Duodenal mucosa (tissue), 2 donors: ENCODE measurements at regions not wholly inside any gene's neighbourhood (a gene's known extent, or its start where the extent isn't known, plus 50 kb on each side); places are given as distances from the start of the nearest gene placed in this dataset.

Experiments used
- H3K27ac ChIP-seq: one replicate; pipeline ENCODE4 v1.7.0; 2013; ENCODE audit warnings: low read depth, low read length
- H3K27me3 ChIP-seq, 2 donors: one replicate each; pipeline ENCODE4 v1.7.0; 2013; ENCODE audit warnings: low read length in 2 of 2, control low read depth in 1 of 2; ENCODE audit not compliant: insufficient read depth in 2 of 2, control insufficient read depth in 1 of 2
- H3K36me3 ChIP-seq, 2 donors: one replicate each; pipeline ENCODE4 v1.7.0; 2013; ENCODE audit warnings: low read length in 2 of 2, control low read depth in 1 of 2; ENCODE audit not compliant: insufficient read depth in 2 of 2, control insufficient read depth in 1 of 2
- H3K4me1 ChIP-seq, 2 donors: one replicate each; pipeline ENCODE4 v1.7.0; 2013; ENCODE audit warnings: low read length in 2 of 2, control low read depth in 1 of 2; ENCODE audit not compliant: insufficient read depth in 2 of 2, control insufficient read depth in 1 of 2
- H3K4me3 ChIP-seq, 2 donors: one replicate each; pipeline ENCODE4 v1.7.0; 2013; ENCODE audit warnings: low read length in 2 of 2, low read depth in 1 of 2
- H3K9ac ChIP-seq, 2 donors: one replicate each; pipeline ENCODE4 v1.7.0; 2013; ENCODE audit warnings: low read length in 2 of 2, low read depth in 1 of 2
- H3K9me3 ChIP-seq, 2 donors: one replicate each; pipeline ENCODE4 v1.7.0; 2013; ENCODE audit warnings: low read length in 2 of 2, control low read depth in 1 of 2; ENCODE audit not compliant: control insufficient read depth in 1 of 2

- no peaks in the 10 kb centered on the region for H3K36me3 ChIP-seq
- no peak overlapping the region for H3K9ac ChIP-seq
- no peaks in the 10 kb centered on the region for H3K9me3 ChIP-seq
- H3K27ac ChIP-seq: no peak overlapping the region
- H3K4me3 ChIP-seq: no peak overlapping the region
- no peaks in the 10 kb centered on the region for H3K27me3 ChIP-seq
- no peaks in the 10 kb centered on the region for H3K4me1 ChIP-seq
Measured at GRCh38 chr10:58050575-58050974, 217.1 kb downstream of the IPMK start.

- no peaks in the 10 kb centered on the region for H3K27me3 ChIP-seq
- no peak overlapping the region for H3K9ac ChIP-seq
- H3K4me1 ChIP-seq: no peaks in the 10 kb centered on the region
- no peaks in the 10 kb centered on the region for H3K36me3 ChIP-seq
- H3K4me3 ChIP-seq: no peak overlapping the region
- H3K9me3 ChIP-seq: no peaks in the 10 kb centered on the region
- no peak overlapping the region for H3K27ac ChIP-seq
Measured at GRCh38 chr10:58048936-58049335, 218.8 kb downstream of the IPMK start.

GRCh38 chr10:58044072-58044471 is 223.6 kb downstream of the IPMK start:
- Histone ChIP-seq H3K9me3 (peaks cover 2 to 7% of the 10 kb centered on the region in 2 donors), H3K36me3 (no peaks in the 10 kb centered on the region), H3K27me3 (no peaks in the 10 kb centered on the region), H3K9ac (no peak overlapping the region), H3K27ac (no peak overlapping the region), H3K4me1 (no peaks in the 10 kb centered on the region), H3K4me3 (no peak overlapping the region)

GRCh38 chr10:58041901-58042300 is 225.8 kb downstream of the IPMK start:
- Histone ChIP-seq H3K9ac (no peak overlapping the region), H3K9me3 (peaks cover 2 to 7% of the 10 kb centered on the region in 2 donors), H3K27ac (no peak overlapping the region)

GRCh38 chr10:58030208-58030607 is 237.5 kb downstream of the IPMK start:
- Histone ChIP-seq H3K4me3 (no peak overlapping the region), H3K27ac (no peak overlapping the region), H3K9me3 (no peaks in the 10 kb centered on the region), H3K4me1 (no peaks in the 10 kb centered on the region), H3K27me3 (no peaks in the 10 kb centered on the region), H3K9ac (no peak overlapping the region), H3K36me3 (no peaks in the 10 kb centered on the region)

More at GRCh38 chr10:58041901-58042300, 225.8 kb downstream of the IPMK start:
- H3K27me3 ChIP-seq: no peaks in the 10 kb centered on the region
- H3K4me1 ChIP-seq: no peaks in the 10 kb centered on the region
- no peaks in the 10 kb centered on the region for H3K36me3 ChIP-seq
- H3K4me3 ChIP-seq: no peak overlapping the region

GRCh38 chr10:58028597-58029366 is 238.9 kb downstream of the IPMK start:
- Histone ChIP-seq H3K27me3 (no peaks in the 10 kb centered on the region), H3K9me3 (no peaks in the 10 kb centered on the region), H3K27ac (no peak overlapping the region), H3K4me1 (no peaks in the 10 kb centered on the region), H3K4me3 (no peak overlapping the region), H3K36me3 (no peaks in the 10 kb centered on the region), H3K9ac (no peak overlapping the region)

GRCh38 chr10:58027426-58027825 is 240.3 kb downstream of the IPMK start:
- H3K4me3 ChIP-seq: no peak overlapping the region
- H3K27ac ChIP-seq: no peak overlapping the region
- H3K9me3 ChIP-seq: no peaks in the 10 kb centered on the region

GRCh38 chr10:58026036-58026435 is 241.7 kb downstream of the IPMK start:
- Histone ChIP-seq H3K9ac (no peak overlapping the region), H3K9me3 (no peaks in the 10 kb centered on the region), H3K4me3 (no peak overlapping the region), H3K4me1 (no peaks in the 10 kb centered on the region), H3K27me3 (no peaks in the 10 kb centered on the region), H3K36me3 (no peaks in the 10 kb centered on the region), H3K27ac (no peak overlapping the region)

More at GRCh38 chr10:58027426-58027825, 240.3 kb downstream of the IPMK start:
- Histone ChIP-seq H3K4me1 (no peaks in the 10 kb centered on the region), H3K9ac (no peak overlapping the region), H3K36me3 (no peaks in the 10 kb centered on the region), H3K27me3 (no peaks in the 10 kb centered on the region)

- H3K9me3 ChIP-seq: no peaks in the 10 kb centered on the region
- no peak overlapping the region for H3K27ac ChIP-seq
Measured at GRCh38 chr10:58023341-58024073, 244.2 kb downstream of the IPMK start.

GRCh38 chr10:58019863-58020537 is 247.7 kb downstream of the IPMK start:
- Histone ChIP-seq H3K27ac (no peak overlapping the region), H3K9me3 (no peaks in the 10 kb centered on the region), H3K9ac (no peak overlapping the region), H3K4me3 (no peak overlapping the region), H3K27me3 (no peaks in the 10 kb centered on the region), H3K4me1 (no peaks in the 10 kb centered on the region), H3K36me3 (no peaks in the 10 kb centered on the region)

More at GRCh38 chr10:58023341-58024073, 244.2 kb downstream of the IPMK start:
- H3K27me3 ChIP-seq: no peaks in the 10 kb centered on the region
- H3K9ac ChIP-seq: no peak overlapping the region
- H3K36me3 ChIP-seq: no peaks in the 10 kb centered on the region
- no peaks in the 10 kb centered on the region for H3K4me1 ChIP-seq
- no peak overlapping the region for H3K4me3 ChIP-seq
